ENCODE measurements at regions not wholly inside any gene's neighbourhood (a gene's known extent, or its start where the extent isn't known, plus 50 kb on each side); places are given as distances from the start of the nearest gene placed in this dataset.

GRCh38 chr5:160508780-160509361, 87.2 kb downstream of the PTTG1 start:
- H3K4me3 ChIP-seq (ENCODE audit: insufficient read depth, low read depth, low read length, poor library complexity, severe bottlenecking) = no peak overlapping the region
- H3K27me3 ChIP-seq (replicated peaks; ENCODE audit: control insufficient read depth, insufficient read depth, low read length, poor library complexity, severe bottlenecking) = no peaks in the 10 kb centered on the region
- no peaks in the 10 kb centered on the region for H3K9me3 ChIP-seq (ENCODE audit: control insufficient read depth, low read length)
- DNase-seq = peak; percentile 21 to 46 (median 27)
- no peaks in the 10 kb centered on the region for H3K36me3 ChIP-seq (ENCODE audit: control insufficient read depth, insufficient read depth, low read length)
- H3K27ac ChIP-seq (ENCODE audit: insufficient read depth, low read length, poor library complexity, severe bottlenecking) = no peak overlapping the region
- peaks cover 10% of the 10 kb centered on the region for H3K4me1 ChIP-seq (ENCODE audit: control insufficient read depth, insufficient read depth, low read length, poor library complexity, severe bottlenecking)

GRCh38 chr5:160511280-160511929, 89.8 kb downstream of the PTTG1 start:
- Histone ChIP-seq H3K9me3 (ENCODE audit: control insufficient read depth, low read length) (no peaks in the 10 kb centered on the region), H3K27me3 (replicated peaks; ENCODE audit: control insufficient read depth, insufficient read depth, low read length, poor library complexity, severe bottlenecking) (no peaks in the 10 kb centered on the region), H3K36me3 (ENCODE audit: control insufficient read depth, insufficient read depth, low read length) (no peaks in the 10 kb centered on the region), H3K27ac (ENCODE audit: insufficient read depth, low read length, poor library complexity, severe bottlenecking) (no peak overlapping the region), H3K4me1 (ENCODE audit: control insufficient read depth, insufficient read depth, low read length, poor library complexity, severe bottlenecking) (peaks cover 5% of the 10 kb centered on the region), H3K4me3 (ENCODE audit: insufficient read depth, low read depth, low read length, poor library complexity, severe bottlenecking) (no peak overlapping the region)
- no peak for DNase-seq

All from effector memory CD4-positive, alpha-beta T cell (primary cell).